ENCODE measurements at regions not wholly inside any gene's neighbourhood (a gene's known extent, or its start where the extent isn't known, plus 50 kb on each side); places are given as distances from the start of the nearest gene placed in this dataset.

GRCh38 chr2:149657401-149658040 lies 69.9 kb upstream of the MMADHC start:
- no peaks in the 10 kb centered on the region for H3K36me3 ChIP-seq (ENCODE audit: control insufficient read depth in 2 of 2, insufficient read depth in 2 of 2, low read length in 2 of 2)
- H3K4me3 ChIP-seq (ENCODE audit: low read length in 2 of 2): no peak overlapping the region
- H3K4me1 ChIP-seq (ENCODE audit: control insufficient read depth in 2 of 2, insufficient read depth in 2 of 2, low read length in 2 of 2): peaks cover 4 to 7% of the 10 kb centered on the region in 2 donors
- no peak overlapping the region for H3K9ac ChIP-seq (ENCODE audit: low read depth in 1 of 2, low read length in 2 of 2)
- H3K27ac ChIP-seq (ENCODE audit: low read depth in 2 of 2, low read length in 2 of 2): no peak overlapping the region
- H3K27me3 ChIP-seq (ENCODE audit: control insufficient read depth in 2 of 2, insufficient read depth in 2 of 2, low read length in 2 of 2): no peaks in the 10 kb centered on the region
- H3K9me3 ChIP-seq (ENCODE audit: control insufficient read depth in 2 of 2, low read length in 2 of 2): no peaks in the 10 kb centered on the region

GRCh38 chr2:149656996-149657395 lies 69.4 kb upstream of the MMADHC start:
- Histone ChIP-seq H3K4me1 (ENCODE audit: control insufficient read depth in 2 of 2, insufficient read depth in 2 of 2, low read length in 2 of 2) (peaks cover 0 to 3% of the 10 kb centered on the region in 2 donors), H3K9ac (ENCODE audit: low read depth in 1 of 2, low read length in 2 of 2) (no peak overlapping the region), H3K4me3 (ENCODE audit: low read length in 2 of 2) (no peak overlapping the region), H3K27ac (ENCODE audit: low read depth in 2 of 2, low read length in 2 of 2) (no peak overlapping the region), H3K9me3 (ENCODE audit: control insufficient read depth in 2 of 2, low read length in 2 of 2) (no peaks in the 10 kb centered on the region), H3K36me3 (ENCODE audit: control insufficient read depth in 2 of 2, insufficient read depth in 2 of 2, low read length in 2 of 2) (no peaks in the 10 kb centered on the region), H3K27me3 (ENCODE audit: control insufficient read depth in 2 of 2, insufficient read depth in 2 of 2, low read length in 2 of 2) (no peaks in the 10 kb centered on the region)

GRCh38 chr2:149653831-149654445 lies 66.4 kb upstream of the MMADHC start:
- Histone ChIP-seq H3K27me3 (ENCODE audit: control insufficient read depth in 2 of 2, insufficient read depth in 2 of 2, low read length in 2 of 2) (no peaks in the 10 kb centered on the region), H3K36me3 (ENCODE audit: control insufficient read depth in 2 of 2, insufficient read depth in 2 of 2, low read length in 2 of 2) (no peaks in the 10 kb centered on the region), H3K9ac (ENCODE audit: low read depth in 1 of 2, low read length in 2 of 2) (no peak overlapping the region), H3K27ac (ENCODE audit: low read depth in 2 of 2, low read length in 2 of 2) (no peak overlapping the region), H3K4me1 (ENCODE audit: control insufficient read depth in 2 of 2, insufficient read depth in 2 of 2, low read length in 2 of 2) (no peaks in the 10 kb centered on the region), H3K4me3 (ENCODE audit: low read length in 2 of 2) (no peak overlapping the region), H3K9me3 (ENCODE audit: control insufficient read depth in 2 of 2, low read length in 2 of 2) (peaks cover 0 to 2% of the 10 kb centered on the region in 2 donors)

GRCh38 chr2:149652926-149653325 lies 65.4 kb upstream of the MMADHC start:
- Histone ChIP-seq H3K4me1 (ENCODE audit: control insufficient read depth in 2 of 2, insufficient read depth in 2 of 2, low read length in 2 of 2) (no peaks in the 10 kb centered on the region), H3K36me3 (ENCODE audit: control insufficient read depth in 2 of 2, insufficient read depth in 2 of 2, low read length in 2 of 2) (no peaks in the 10 kb centered on the region), H3K27ac (ENCODE audit: low read depth in 2 of 2, low read length in 2 of 2) (no peak overlapping the region), H3K9me3 (ENCODE audit: control insufficient read depth in 2 of 2, low read length in 2 of 2) (peaks cover 0 to 2% of the 10 kb centered on the region in 2 donors), H3K27me3 (ENCODE audit: control insufficient read depth in 2 of 2, insufficient read depth in 2 of 2, low read length in 2 of 2) (no peaks in the 10 kb centered on the region), H3K9ac (ENCODE audit: low read depth in 1 of 2, low read length in 2 of 2) (no peak overlapping the region), H3K4me3 (ENCODE audit: low read length in 2 of 2) (no peak overlapping the region)

- no peak overlapping the region for H3K9ac ChIP-seq (ENCODE audit: low read depth in 1 of 2, low read length in 2 of 2)
- H3K27ac ChIP-seq (ENCODE audit: low read depth in 2 of 2, low read length in 2 of 2): no peak overlapping the region
- no peaks in the 10 kb centered on the region for H3K27me3 ChIP-seq (ENCODE audit: control insufficient read depth in 2 of 2, insufficient read depth in 2 of 2, low read length in 2 of 2)
- H3K4me3 ChIP-seq (ENCODE audit: low read length in 2 of 2): no peak overlapping the region
- H3K9me3 ChIP-seq (ENCODE audit: control insufficient read depth in 2 of 2, low read length in 2 of 2): peaks cover 0 to 2% of the 10 kb centered on the region in 2 donors
- no peaks in the 10 kb centered on the region for H3K36me3 ChIP-seq (ENCODE audit: control insufficient read depth in 2 of 2, insufficient read depth in 2 of 2, low read length in 2 of 2)
- H3K4me1 ChIP-seq (ENCODE audit: control insufficient read depth in 2 of 2, insufficient read depth in 2 of 2, low read length in 2 of 2): no peaks in the 10 kb centered on the region
Observed at GRCh38 chr2:149652526-149652925, 65.0 kb upstream of the MMADHC start.

GRCh38 chr2:149651229-149651628 lies 63.7 kb upstream of the MMADHC start:
- H3K9ac ChIP-seq (ENCODE audit: low read depth in 1 of 2, low read length in 2 of 2): no peak overlapping the region

GRCh38 chr2:149650006-149650405 lies 62.4 kb upstream of the MMADHC start:
- Histone ChIP-seq H3K27me3 (ENCODE audit: control insufficient read depth in 2 of 2, insufficient read depth in 2 of 2, low read length in 2 of 2) (no peaks in the 10 kb centered on the region), H3K9ac (ENCODE audit: low read depth in 1 of 2, low read length in 2 of 2) (no peak overlapping the region), H3K27ac (ENCODE audit: low read depth in 2 of 2, low read length in 2 of 2) (no peak overlapping the region), H3K4me1 (ENCODE audit: control insufficient read depth in 2 of 2, insufficient read depth in 2 of 2, low read length in 2 of 2) (no peaks in the 10 kb centered on the region), H3K4me3 (ENCODE audit: low read length in 2 of 2) (no peak overlapping the region), H3K9me3 (ENCODE audit: control insufficient read depth in 2 of 2, low read length in 2 of 2) (peaks cover 0 to 2% of the 10 kb centered on the region in 2 donors), H3K36me3 (ENCODE audit: control insufficient read depth in 2 of 2, insufficient read depth in 2 of 2, low read length in 2 of 2) (no peaks in the 10 kb centered on the region)

More at GRCh38 chr2:149651229-149651628, 63.7 kb upstream of the MMADHC start:
- Histone ChIP-seq H3K9me3 (ENCODE audit: control insufficient read depth in 2 of 2, low read length in 2 of 2) (peaks cover 0 to 2% of the 10 kb centered on the region in 2 donors), H3K27me3 (ENCODE audit: control insufficient read depth in 2 of 2, insufficient read depth in 2 of 2, low read length in 2 of 2) (no peaks in the 10 kb centered on the region), H3K27ac (ENCODE audit: low read depth in 2 of 2, low read length in 2 of 2) (no peak overlapping the region), H3K4me3 (ENCODE audit: low read length in 2 of 2) (no peak overlapping the region), H3K4me1 (ENCODE audit: control insufficient read depth in 2 of 2, insufficient read depth in 2 of 2, low read length in 2 of 2) (no peaks in the 10 kb centered on the region), H3K36me3 (ENCODE audit: control insufficient read depth in 2 of 2, insufficient read depth in 2 of 2, low read length in 2 of 2) (no peaks in the 10 kb centered on the region)

- Histone ChIP-seq H3K4me3 (ENCODE audit: low read length in 2 of 2) (no peak overlapping the region), H3K27ac (ENCODE audit: low read depth in 2 of 2, low read length in 2 of 2) (no peak overlapping the region), H3K9me3 (ENCODE audit: control insufficient read depth in 2 of 2, low read length in 2 of 2) (peaks cover 0 to 2% of the 10 kb centered on the region in 2 donors), H3K9ac (ENCODE audit: low read depth in 1 of 2, low read length in 2 of 2) (no peak overlapping the region), H3K36me3 (ENCODE audit: control insufficient read depth in 2 of 2, insufficient read depth in 2 of 2, low read length in 2 of 2) (no peaks in the 10 kb centered on the region), H3K4me1 (ENCODE audit: control insufficient read depth in 2 of 2, insufficient read depth in 2 of 2, low read length in 2 of 2) (no peaks in the 10 kb centered on the region), H3K27me3 (ENCODE audit: control insufficient read depth in 2 of 2, insufficient read depth in 2 of 2, low read length in 2 of 2) (no peaks in the 10 kb centered on the region)
Observed at GRCh38 chr2:149648282-149649030, 60.9 kb upstream of the MMADHC start.

DNA sequence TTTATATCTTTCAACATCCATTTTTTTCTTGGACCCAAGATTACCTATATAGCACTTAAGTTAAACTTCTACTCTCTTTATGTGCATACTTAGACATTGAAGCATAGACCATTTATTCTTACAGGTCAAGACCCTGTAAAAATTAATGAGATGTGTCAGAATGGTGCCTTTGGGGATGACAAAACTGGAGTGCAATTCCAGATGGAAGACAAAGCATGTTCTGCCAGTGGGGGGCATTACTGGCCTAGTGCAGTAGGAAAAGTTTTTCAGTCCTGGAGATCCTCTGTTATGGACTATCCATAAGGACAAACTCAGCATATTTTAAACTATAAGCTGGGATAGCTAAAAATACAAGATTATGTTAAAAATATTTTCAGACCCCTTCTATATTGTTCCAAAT lies 57.8 kb upstream of the MMADHC start:
- no peaks in the 10 kb centered on the region for H3K36me3 ChIP-seq (ENCODE audit: control insufficient read depth in 2 of 2, insufficient read depth in 2 of 2, low read length in 2 of 2)
- no peaks in the 10 kb centered on the region for H3K4me1 ChIP-seq (ENCODE audit: control insufficient read depth in 2 of 2, insufficient read depth in 2 of 2, low read length in 2 of 2)
- no peaks in the 10 kb centered on the region for H3K27me3 ChIP-seq (ENCODE audit: control insufficient read depth in 2 of 2, insufficient read depth in 2 of 2, low read length in 2 of 2)
- no peak overlapping the region for H3K9ac ChIP-seq (ENCODE audit: low read depth in 1 of 2, low read length in 2 of 2)
- no peak overlapping the region for H3K4me3 ChIP-seq (ENCODE audit: low read length in 2 of 2)
- H3K9me3 ChIP-seq (ENCODE audit: control insufficient read depth in 2 of 2, low read length in 2 of 2): no peaks in the 10 kb centered on the region
- H3K27ac ChIP-seq (ENCODE audit: low read depth in 2 of 2, low read length in 2 of 2): no peak overlapping the region
